ENCODE measurements at regions not wholly inside any gene's neighbourhood (a gene's known extent, or its start where the extent isn't known, plus 50 kb on each side); places are given as distances from the start of the nearest gene placed in this dataset.

GRCh38 chr15:91534235-91534634, 319.3 kb upstream of the SLCO3A1 start:
- TF ChIP-seq MXI1 (conservative IDR thresholded peaks at IDR 0.05; ENCODE audit: poor library complexity, severe bottlenecking) (no peak), RAD21 (conservative IDR thresholded peaks at IDR 0.05) (no peak), CTCF (IDR thresholded peaks at IDR 0.05; ENCODE audit: poor library complexity, severe bottlenecking) (no peak), EZH2 (IDR thresholded peaks at IDR 0.05; ENCODE audit: borderline replicate concordance, insufficient read depth, low read length, poor library complexity, severe bottlenecking) (no peak), POLR2AphosphoS5 (IDR thresholded peaks at IDR 0.05) (no peak), REST (IDR thresholded peaks at IDR 0.05; ENCODE audit: borderline replicate concordance) (no peak)
- no peak overlapping the region for H3K27ac ChIP-seq (ENCODE audit: low read length)

GRCh38 chr15:91534976-91535375, 318.5 kb upstream of the SLCO3A1 start:
- H3K9ac ChIP-seq (ENCODE audit: low read length): no peak overlapping the region
- H3K4me2 ChIP-seq (ENCODE audit: low read length): no peak overlapping the region
- no peaks in the 10 kb centered on the region for H3K36me3 ChIP-seq (ENCODE audit: insufficient read depth, low read length)
- no peak overlapping the region for H3K4me3 ChIP-seq (ENCODE audit: low read length)
- H3K9me2 ChIP-seq (ENCODE audit: insufficient read depth, low read length): no peaks in the 10 kb centered on the region
- H2AFZ ChIP-seq (ENCODE audit: low read depth, low read length): no peak overlapping the region
- H3K9me3 ChIP-seq (ENCODE audit: low read length): no peaks in the 10 kb centered on the region
- H3K27ac ChIP-seq (ENCODE audit: low read length): no peak overlapping the region
- H3F3A ChIP-seq (ENCODE audit: insufficient read depth, low read length, poor library complexity, severe bottlenecking): no peaks in the 10 kb centered on the region
- H3K79me2 ChIP-seq (replicated peaks; ENCODE audit: insufficient read depth, low read length): no peaks in the 10 kb centered on the region
- no peak for TF ChIP-seq POLR2AphosphoS5 (IDR thresholded peaks at IDR 0.05)
- TF ChIP-seq CTCF (IDR thresholded peaks at IDR 0.05; ENCODE audit: poor library complexity, severe bottlenecking): no peak
- no peak for TF ChIP-seq EZH2 (IDR thresholded peaks at IDR 0.05; ENCODE audit: borderline replicate concordance, insufficient read depth, low read length, poor library complexity, severe bottlenecking)
- TF ChIP-seq EP300 (conservative IDR thresholded peaks at IDR 0.05; ENCODE audit: poor library complexity, severe bottlenecking): no peak
- no peak for TF ChIP-seq RAD21 (conservative IDR thresholded peaks at IDR 0.05)
- no peak for TF ChIP-seq TAF1 (IDR thresholded peaks at IDR 0.05; ENCODE audit: low read depth)
- TF ChIP-seq REST (IDR thresholded peaks at IDR 0.05; ENCODE audit: borderline replicate concordance): no peak
- no peak for TF ChIP-seq SMC3 (conservative IDR thresholded peaks at IDR 0.05; ENCODE audit: poor library complexity)
- TF ChIP-seq MXI1 (conservative IDR thresholded peaks at IDR 0.05; ENCODE audit: poor library complexity, severe bottlenecking): no peak
- no peaks in the 10 kb centered on the region for H3K27me3 ChIP-seq (ENCODE audit: insufficient read depth, low read depth, low read length)
- H4K20me1 ChIP-seq (ENCODE audit: insufficient read depth): no peaks in the 10 kb centered on the region

More at GRCh38 chr15:91534235-91534634, 319.3 kb upstream of the SLCO3A1 start:
- Histone ChIP-seq H3K27me3 (ENCODE audit: insufficient read depth, low read depth, low read length) (no peaks in the 10 kb centered on the region), H3K4me2 (ENCODE audit: low read length) (no peak overlapping the region), H3K9me2 (ENCODE audit: insufficient read depth, low read length) (no peaks in the 10 kb centered on the region), H3K9ac (ENCODE audit: low read length) (no peak overlapping the region), H3F3A (ENCODE audit: insufficient read depth, low read length, poor library complexity, severe bottlenecking) (no peaks in the 10 kb centered on the region), H2AFZ (ENCODE audit: low read depth, low read length) (no peak overlapping the region), H3K36me3 (ENCODE audit: insufficient read depth, low read length) (no peaks in the 10 kb centered on the region), H4K20me1 (ENCODE audit: insufficient read depth) (no peaks in the 10 kb centered on the region), H3K9me3 (ENCODE audit: low read length) (no peaks in the 10 kb centered on the region), H3K4me3 (ENCODE audit: low read length) (no peak overlapping the region), H3K79me2 (replicated peaks; ENCODE audit: insufficient read depth, low read length) (no peaks in the 10 kb centered on the region)
